Fibroblast of lung (primary cell): ENCODE measurements at regions not wholly inside any gene's neighbourhood (a gene's known extent, or its start where the extent isn't known, plus 50 kb on each side); places are given as distances from the start of the nearest gene placed in this dataset.

ENCODE experiments used
- DNase-seq, 2 donors: peaks; one replicate each; pipeline versions ENCODE4 v3.0.0 to v3.0.0-alpha.2; 2010; ENCODE audit warnings: low read depth in 2 of 2
- H2AFZ ChIP-seq: 2 replicates; pipeline ENCODE4 v1.5.1; 2012; ENCODE audit warnings: low read length, control low read depth, inconsistent platforms
- H3K27ac ChIP-seq: 2 replicates; pipeline ENCODE4 v1.5.1; 2011; ENCODE audit warnings: low read length, control low read depth; ENCODE audit not compliant: insufficient read depth
- H3K27me3 ChIP-seq: 2 replicates; pipeline ENCODE4 v1.5.1; 2011; ENCODE audit warnings: mild to moderate bottlenecking, low read length; ENCODE audit not compliant: control insufficient read depth, insufficient read depth
- H3K36me3 ChIP-seq: 2 replicates; pipeline ENCODE4 v1.5.1; 2011; ENCODE audit warnings: low read length; ENCODE audit not compliant: control insufficient read depth, insufficient read depth
- H3K4me1 ChIP-seq: 2 replicates; pipeline ENCODE4 v1.5.1; 2011; ENCODE audit warnings: low read length; ENCODE audit not compliant: control insufficient read depth, insufficient read depth; ENCODE audit errors: extremely low read depth
- H3K4me2 ChIP-seq: 2 replicates; pipeline ENCODE4 v1.5.1; 2011; ENCODE audit warnings: low read length, control low read depth; ENCODE audit not compliant: insufficient read depth; ENCODE audit errors: extremely low read depth
- H3K4me3 ChIP-seq, 4 experiments: fragments of 200-600 bp in 1 of 4; sonication (generic) in 1 of 4; replicated peaks in 1 of 4; 2 replicates each; pipeline ENCODE4 v1.5.1; 2011 to 2016; ENCODE audit warnings: low read length in 4 of 4, low read depth in 3 of 4, mild to moderate bottlenecking in 3 of 4, control low read depth in 2 of 4, inconsistent platforms in 1 of 4, mixed read lengths in 1 of 4; ENCODE audit not compliant: insufficient read depth in 1 of 4; ENCODE audit errors: control extremely low read depth in 1 of 4
- H3K79me2 ChIP-seq: 2 replicates; pipeline ENCODE4 v1.5.1; 2012; ENCODE audit warnings: mild to moderate bottlenecking, low read length, inconsistent platforms; ENCODE audit not compliant: control insufficient read depth, insufficient read depth
- H3K9ac ChIP-seq: 2 replicates; pipeline ENCODE4 v1.5.1; 2011; ENCODE audit warnings: mild to moderate bottlenecking, low read length, control low read depth; ENCODE audit not compliant: insufficient read depth
- H3K9me3 ChIP-seq: 2 replicates; pipeline ENCODE4 v1.5.1; 2012; ENCODE audit warnings: low read depth, low read length; ENCODE audit not compliant: control insufficient read depth, insufficient read depth
- H4K20me1 ChIP-seq: 2 replicates; pipeline ENCODE4 v1.5.1; 2011; ENCODE audit warnings: low read length; ENCODE audit not compliant: control insufficient read depth, insufficient read depth; ENCODE audit errors: extremely low read depth
- CTCF ChIP-seq, 2 donors: IDR thresholded peaks in 1 of 2; conservative IDR thresholded peaks in 1 of 2; 1 replicate in 1 of 2; 2 replicates in 1 of 2; pipeline ENCODE4 v1.5.1; 2011 to 2012; ENCODE audit warnings: low read length in 2 of 2, control low read depth in 1 of 2, inconsistent platforms in 1 of 2, low read depth in 1 of 2, mild to moderate bottlenecking in 1 of 2
- EZH2 ChIP-seq: IDR thresholded peaks from 2 replicates; pipeline ENCODE4 v1.5.1; 2012; ENCODE audit warnings: low read length, control low read depth, mild to moderate bottlenecking; ENCODE audit errors: missing control alignments

GRCh38 chrX:85592980-85593379 lies 213.5 kb upstream of the POF1B start:
- H3K9me3 ChIP-seq: no peaks in the 10 kb centered on the region
- no peak overlapping the region for H2AFZ ChIP-seq
- no peaks in the 10 kb centered on the region for H4K20me1 ChIP-seq
- TF ChIP-seq EZH2: no peak
- no peak for TF ChIP-seq CTCF (conservative IDR thresholded peaks at IDR 0.05 in 1 of 2, IDR thresholded peaks at IDR 0.05 in 1 of 2; ENCODE audit: low read depth in 1 of 2, low read length in 2 of 2)
- no peak overlapping the region for H3K27ac ChIP-seq
- no peak for DNase-seq
- no peaks in the 10 kb centered on the region for H3K4me1 ChIP-seq
- H3K36me3 ChIP-seq: no peaks in the 10 kb centered on the region
- no peak overlapping the region for H3K9ac ChIP-seq
- H3K4me3 ChIP-seq: no peak overlapping the region
- H3K79me2 ChIP-seq: no peaks in the 10 kb centered on the region
- H3K4me2 ChIP-seq: no peak overlapping the region
- no peaks in the 10 kb centered on the region for H3K27me3 ChIP-seq

GRCh38 chrX:85591536-85591935 lies 212.1 kb upstream of the POF1B start:
- no peak overlapping the region for H3K27ac ChIP-seq
- no peak overlapping the region for H3K4me2 ChIP-seq
- H2AFZ ChIP-seq: no peak overlapping the region
- no peaks in the 10 kb centered on the region for H3K9me3 ChIP-seq
- H3K4me1 ChIP-seq: no peaks in the 10 kb centered on the region
- H3K36me3 ChIP-seq: no peaks in the 10 kb centered on the region
- H4K20me1 ChIP-seq: no peaks in the 10 kb centered on the region
- DNase-seq: no peak
- H3K4me3 ChIP-seq: no peak overlapping the region
- no peaks in the 10 kb centered on the region for H3K79me2 ChIP-seq
- H3K27me3 ChIP-seq: no peaks in the 10 kb centered on the region
- no peak for TF ChIP-seq CTCF (conservative IDR thresholded peaks at IDR 0.05 in 1 of 2, IDR thresholded peaks at IDR 0.05 in 1 of 2; ENCODE audit: low read depth in 1 of 2, low read length in 2 of 2)
- TF ChIP-seq EZH2: no peak
- no peak overlapping the region for H3K9ac ChIP-seq

GRCh38 chrX:85590638-85591037 lies 211.2 kb upstream of the POF1B start:
- no peaks in the 10 kb centered on the region for H3K9me3 ChIP-seq
- H3K36me3 ChIP-seq: no peaks in the 10 kb centered on the region
- no peak for DNase-seq
- no peaks in the 10 kb centered on the region for H3K4me1 ChIP-seq
- H3K79me2 ChIP-seq: no peaks in the 10 kb centered on the region
- H3K9ac ChIP-seq: no peak overlapping the region
- H3K4me2 ChIP-seq: no peak overlapping the region
- no peaks in the 10 kb centered on the region for H3K27me3 ChIP-seq
- no peak overlapping the region for H3K27ac ChIP-seq
- H3K4me3 ChIP-seq: no peak overlapping the region
- H4K20me1 ChIP-seq: no peaks in the 10 kb centered on the region
- H2AFZ ChIP-seq: no peak overlapping the region
- TF ChIP-seq EZH2: no peak
- TF ChIP-seq CTCF (conservative IDR thresholded peaks at IDR 0.05 in 1 of 2, IDR thresholded peaks at IDR 0.05 in 1 of 2; ENCODE audit: low read depth in 1 of 2, low read length in 2 of 2): no peak
